CD4-positive, alpha-beta T cell treated with Interleukin-4 for 4 hours (primary cell): ENCODE measurements at regions not wholly inside any gene's neighbourhood (a gene's known extent, or its start where the extent isn't known, plus 50 kb on each side); places are given as distances from the start of the nearest gene placed in this dataset.

ENCODE experiments used
- DNase-seq: peaks from one replicate; pipeline ENCODE4 v3.0.0-alpha.2; 2020

GRCh38 chr11:70834984-70835560 is 417.3 kb downstream of the SHANK2 start:
- DNase-seq, result no peak

GRCh38 chr11:70836071-70836470 is 416.3 kb downstream of the SHANK2 start:
- no peak for DNase-seq

- DNase-seq, result no peak
Measured at GRCh38 chr11:70838198-70838597, 414.2 kb downstream of the SHANK2 start.

GRCh38 chr11:70839851-70840250 is 412.5 kb downstream of the SHANK2 start:
- no peak for DNase-seq

- DNase-seq, result no peak
Measured at GRCh38 chr11:70841264-70841663, 411.1 kb downstream of the SHANK2 start.

- DNase-seq, result no peak
Measured at GRCh38 chr11:70842256-70842655, 410.1 kb downstream of the SHANK2 start.

GRCh38 chr11:70842701-70843100 is 409.7 kb downstream of the SHANK2 start:
- no peak for DNase-seq

GRCh38 chr11:70843906-70844305 is 408.5 kb downstream of the SHANK2 start:
- DNase-seq, result no peak

GRCh38 chr11:70844387-70844786 is 408.0 kb downstream of the SHANK2 start:
- no peak for DNase-seq

GRCh38 chr11:70845591-70846041 is 406.8 kb downstream of the SHANK2 start:
- DNase-seq, result no peak

GRCh38 chr11:70846781-70847655 is 405.4 kb downstream of the SHANK2 start:
- no peak for DNase-seq

GRCh38 chr11:70848243-70848750 is 404.1 kb downstream of the SHANK2 start:
- DNase-seq, result no peak

- DNase-seq, result no peak
Measured at GRCh38 chr11:70849031-70849430, 403.3 kb downstream of the SHANK2 start.

GRCh38 chr11:70851308-70851707 is 401.1 kb downstream of the SHANK2 start:
- no peak for DNase-seq

- no peak for DNase-seq
Measured at GRCh38 chr11:70851907-70852306, 400.5 kb downstream of the SHANK2 start.

- no peak for DNase-seq
Measured at GRCh38 chr11:70853068-70853769, 399.2 kb downstream of the SHANK2 start.

GRCh38 chr11:70853770-70854108 is 398.6 kb downstream of the SHANK2 start:
- no peak for DNase-seq

- no peak for DNase-seq
Measured at GRCh38 chr11:70854201-70854600, 398.2 kb downstream of the SHANK2 start.

GRCh38 chr11:70854901-70855556 is 397.3 kb downstream of the SHANK2 start:
- no peak for DNase-seq

- no peak for DNase-seq
Measured at GRCh38 chr11:70857894-70858293, 394.5 kb downstream of the SHANK2 start.

- no peak for DNase-seq
Measured at GRCh38 chr11:70859180-70859579, 393.2 kb downstream of the SHANK2 start.

- no peak for DNase-seq
Measured at GRCh38 chr11:70860888-70861287, 391.5 kb downstream of the SHANK2 start.

- no peak for DNase-seq
Measured at GRCh38 chr11:70861559-70861958, 390.8 kb downstream of the SHANK2 start.
